ENCODE measurements at regions not wholly inside any gene's neighbourhood (a gene's known extent, or its start where the extent isn't known, plus 50 kb on each side); places are given as distances from the start of the nearest gene placed in this dataset.

- TF ChIP-seq POLR2A (IDR thresholded peaks at IDR 0.05): no peak
- no peak for TF ChIP-seq CTCF (IDR thresholded peaks at IDR 0.05 in 8 of 11, conservative IDR thresholded peaks at IDR 0.05 in 3 of 11)
- TF ChIP-seq POLR2AphosphoS5 (IDR thresholded peaks at IDR 0.05): no peak
Measured at GRCh38 chr5:82387819-82388166, 109.6 kb upstream of the RPS23 start.
